ENCODE measurements at regions not wholly inside any gene's neighbourhood (a gene's known extent, or its start where the extent isn't known, plus 50 kb on each side); places are given as distances from the start of the nearest gene placed in this dataset.

GRCh38 chr13:76634431-76635191 is 251.6 kb downstream of the KCTD12 start:
- Histone ChIP-seq H3K36me3 (ENCODE audit: control insufficient read depth in 2 of 4, insufficient read depth in 4 of 4, low read length in 3 of 4) (no peaks in the 10 kb centered on the region), H2BK120ac (replicated peaks; ENCODE audit: low read depth, low read length) (no peak overlapping the region), H2BK20ac (ENCODE audit: low read length) (no peak overlapping the region), H3K4ac (replicated peaks; ENCODE audit: insufficient read length, low read depth, low read length) (no peak overlapping the region), H3K9ac (replicated peaks in 1 of 4; ENCODE audit: extremely low read depth in 1 of 4, low read depth in 3 of 4, low read length in 3 of 4) (no peak overlapping the region), H3K79me2 (ENCODE audit: control insufficient read depth in 1 of 2, insufficient read depth in 2 of 2, low read length in 2 of 2) (no peaks in the 10 kb centered on the region), H3K4me3 (ENCODE audit: extremely low read depth in 1 of 4, insufficient read depth in 2 of 4, low read depth in 3 of 4, low read length in 4 of 4) (no peak overlapping the region), H3K56ac (replicated peaks; ENCODE audit: insufficient read length, low read depth, low read length) (no peak overlapping the region), H3K23me2 (ENCODE audit: low read depth, low read length) (no peaks in the 10 kb centered on the region), H2AK5ac (ENCODE audit: low read depth, low read length) (no peak overlapping the region), H2BK5ac (ENCODE audit: low read depth, low read length) (no peak overlapping the region), H2BK12ac (ENCODE audit: low read depth, low read length) (no peak overlapping the region), H3K27ac (ENCODE audit: low read depth, low read length) (no peak overlapping the region), H4K8ac (ENCODE audit: extremely low read depth, insufficient read depth, low read length) (no peak overlapping the region), H3K18ac (ENCODE audit: extremely low read depth, low read length) (no peak overlapping the region), H2AFZ (ENCODE audit: low read length) (no peak overlapping the region), H3K23ac (ENCODE audit: insufficient read length) (no peak overlapping the region), H4K20me1 (replicated peaks in 1 of 2; ENCODE audit: control insufficient read depth in 1 of 2, insufficient read depth in 2 of 2, low read length in 2 of 2) (no peaks in the 10 kb centered on the region), H3K27me3 (replicated peaks in 1 of 4; ENCODE audit: control insufficient read depth in 3 of 4, extremely low read depth in 1 of 4, insufficient read depth in 3 of 4, low read length in 3 of 4) (no peaks in the 10 kb centered on the region), H3K79me1 (ENCODE audit: low read depth, low read length) (no peaks in the 10 kb centered on the region), H2BK15ac (ENCODE audit: low read length) (no peak overlapping the region), H3K14ac (ENCODE audit: insufficient read length) (no peak overlapping the region), H3K4me2 (ENCODE audit: insufficient read depth in 1 of 2, low read depth in 2 of 2, low read length in 2 of 2) (no peak overlapping the region), H4K91ac (replicated peaks; ENCODE audit: insufficient read length, low read length) (no peak overlapping the region), H3K4me1 (replicated peaks in 1 of 4; ENCODE audit: control insufficient read depth in 3 of 4, insufficient read depth in 4 of 4, low read length in 3 of 4) (no peaks in the 10 kb centered on the region; a peak in 1 of 7 replicates), H3K9me3 (ENCODE audit: insufficient read depth in 2 of 2, low read depth in 1 of 2, low read length in 1 of 2) (no peaks in the 10 kb centered on the region), H4K5ac (ENCODE audit: insufficient read length, low read depth, low read length) (no peak overlapping the region)
- CTCF ChIA-PET (ENCODE audit: partially characterized antibody) = interaction anchor here (1.1 to 3.6 kb wide), 2 partner anchors 11 to 84 kb away, joined by 3 to 10 read pairs; no protein-coding TSS in a partner anchor
- no peak for DNase-seq (ENCODE audit: low read depth in 1 of 2, low spot score in 2 of 2)
- no peak for FAIRE-seq
- no peak for TF ChIP-seq TBP (IDR thresholded peaks at IDR 0.05; ENCODE audit: low read depth, low read length)
- TF ChIP-seq BRCA1 (IDR thresholded peaks at IDR 0.05; ENCODE audit: low read depth, low read length) = no peak
- TF ChIP-seq CHD2 (IDR thresholded peaks at IDR 0.05; ENCODE audit: low read length) = no peak
- TF ChIP-seq CEBPB (IDR thresholded peaks at IDR 0.05; ENCODE audit: low read depth, low read length) = no peak
- TF ChIP-seq SIN3A (conservative IDR thresholded peaks at IDR 0.05 in 1 of 2, IDR thresholded peaks at IDR 0.05 in 1 of 2; ENCODE audit: low read depth in 1 of 2, low read length in 2 of 2) = no peak
- no peak for TF ChIP-seq CHD1 (IDR thresholded peaks at IDR 0.05; ENCODE audit: low read depth, low read length)
- no peak for TF ChIP-seq SRF (IDR thresholded peaks at IDR 0.05; ENCODE audit: low read depth, low read length)
- POLR2A ChIA-PET (ENCODE audit: partially characterized antibody) = no interaction called here
- 76% methylated on average over 6 of the region's 6 CpGs; no CpG with 5 or more reads in 1 of the 2 experiments for WGBS, 2 experiments (ENCODE audit: extremely low coverage in 1 of 2, insufficient coverage in 1 of 2, insufficient read length in 1 of 2, insufficient replicate concordance in 2 of 2, low coverage in 1 of 2, low lambda C conversion rate in 2 of 2, missing lambda C conversion rate in 1 of 2)

Measured in H1 (cell line).